SJCRH30 (cell line): ENCODE measurements at regions not wholly inside any gene's neighbourhood (a gene's known extent, or its start where the extent isn't known, plus 50 kb on each side); places are given as distances from the start of the nearest gene placed in this dataset.
"Not testable (repeated sequence)": the region's sequence is repeated elsewhere in the genome, so short reads cannot be mapped to it uniquely, and the experiment has no call there.

Source experiments
- DNase-seq, 2 experiments: peaks; one replicate each; pipeline ENCODE4 v3.0.0-alpha.2; 2015 to 2020
- H3K27ac ChIP-seq: fragments of 250-450 bp; sonication (Bioruptor Pico); 2 replicates; pipeline ENCODE4 v1.5.1; 2020; ENCODE audit warnings: mild to moderate bottlenecking, moderate library complexity
- H3K27me3 ChIP-seq: fragments of 250-450 bp; sonication (Bioruptor Pico); 2 replicates; pipeline ENCODE4 v1.5.1; 2020; ENCODE audit warnings: mild to moderate bottlenecking, moderate library complexity
- H3K36me3 ChIP-seq: fragments of 250-450 bp; sonication (Bioruptor Pico); 2 replicates; pipeline ENCODE4 v1.5.1; 2020; ENCODE audit warnings: mild to moderate bottlenecking, moderate library complexity
- H3K4me1 ChIP-seq: fragments of 250-450 bp; sonication (Bioruptor Pico); 2 replicates; pipeline ENCODE4 v1.5.1; 2020; ENCODE audit warnings: mild to moderate bottlenecking, moderate library complexity
- H3K4me3 ChIP-seq: fragments of 250-450 bp; sonication (Bioruptor Pico); 2 replicates; pipeline ENCODE4 v1.5.1; 2020; ENCODE audit warnings: mild to moderate bottlenecking, moderate library complexity
- H3K9me3 ChIP-seq: fragments of 250-450 bp; sonication (Bioruptor Pico); replicated peaks from 2 replicates; pipeline ENCODE4 v1.5.1; 2020; ENCODE audit warnings: mild to moderate bottlenecking, moderate library complexity

- H3K9me3 ChIP-seq = no peaks in the 10 kb centered on the region
- H3K4me1 ChIP-seq = no peaks in the 10 kb centered on the region
- no peaks in the 10 kb centered on the region for H3K36me3 ChIP-seq
- H3K4me3 ChIP-seq = no peak overlapping the region
- H3K27ac ChIP-seq = no peak overlapping the region
- no peaks in the 10 kb centered on the region for H3K27me3 ChIP-seq
- DNase-seq = no peak
These were observed 150.2 kb upstream of the MAN1A1 start for GRCh38 chr6:119499797-119500196.

- Histone ChIP-seq H3K27ac (no peak overlapping the region), H3K4me1 (no peaks in the 10 kb centered on the region), H3K9me3 (no peaks in the 10 kb centered on the region), H3K27me3 (no peaks in the 10 kb centered on the region), H3K4me3 (no peak overlapping the region), H3K36me3 (no peaks in the 10 kb centered on the region)
- DNase-seq = no peak
These were observed 148.6 kb upstream of the MAN1A1 start for GRCh38 chr6:119497988-119498727.

DNA sequence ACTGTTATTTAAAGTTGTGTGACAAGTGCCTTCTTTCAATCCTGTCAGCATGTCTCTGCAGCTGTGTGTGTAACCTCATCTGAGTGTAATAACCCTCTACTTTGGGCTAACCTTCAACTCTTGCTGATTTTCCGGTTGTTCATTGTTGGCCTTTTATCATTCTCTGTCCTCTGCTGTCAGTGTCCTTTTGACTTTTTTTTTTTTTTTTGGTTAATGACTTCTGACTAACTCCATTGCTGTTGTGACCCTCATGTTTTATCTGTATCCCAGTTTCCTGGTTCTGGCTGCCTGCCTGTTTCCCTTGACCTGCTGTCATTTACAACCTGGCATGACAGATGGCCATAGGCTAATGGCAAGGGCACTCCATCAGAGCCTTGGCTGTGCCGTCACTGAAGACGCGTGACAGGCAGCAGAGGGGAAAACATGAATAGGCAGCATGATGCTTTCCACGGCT is 145.7 kb upstream of the MAN1A1 start:
- Histone ChIP-seq H3K9me3 (no peaks in the 10 kb centered on the region), H3K4me3 (no peak overlapping the region), H3K4me1 (no peaks in the 10 kb centered on the region), H3K27me3 (no peaks in the 10 kb centered on the region), H3K36me3 (no peaks in the 10 kb centered on the region), H3K27ac (no peak overlapping the region)
- no peak for DNase-seq

DNA sequence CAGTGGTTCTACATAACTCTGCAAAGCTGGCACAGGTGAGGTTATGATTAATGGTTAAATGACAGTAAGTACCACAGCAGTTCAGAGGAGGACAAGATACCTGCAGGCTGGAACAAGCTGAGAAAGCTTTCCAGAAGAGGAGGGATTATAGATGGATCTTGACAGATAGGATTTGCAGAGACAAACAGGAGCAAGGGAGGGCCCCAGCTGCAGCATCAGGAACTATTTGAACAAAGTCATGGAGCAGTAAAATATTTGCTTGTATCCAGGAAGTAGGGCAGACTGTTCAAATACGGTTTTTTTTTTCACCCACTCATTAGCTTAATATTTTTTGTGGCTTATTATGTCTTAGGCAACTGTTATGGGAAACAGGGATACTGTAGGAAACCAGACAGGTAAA is 144.4 kb upstream of the MAN1A1 start:
- no peaks in the 10 kb centered on the region for H3K36me3 ChIP-seq
- H3K27me3 ChIP-seq = no peaks in the 10 kb centered on the region
- no peaks in the 10 kb centered on the region for H3K4me1 ChIP-seq
- no peak overlapping the region for H3K4me3 ChIP-seq
- no peak overlapping the region for H3K27ac ChIP-seq
- no peak for DNase-seq
- no peaks in the 10 kb centered on the region for H3K9me3 ChIP-seq

DNA sequence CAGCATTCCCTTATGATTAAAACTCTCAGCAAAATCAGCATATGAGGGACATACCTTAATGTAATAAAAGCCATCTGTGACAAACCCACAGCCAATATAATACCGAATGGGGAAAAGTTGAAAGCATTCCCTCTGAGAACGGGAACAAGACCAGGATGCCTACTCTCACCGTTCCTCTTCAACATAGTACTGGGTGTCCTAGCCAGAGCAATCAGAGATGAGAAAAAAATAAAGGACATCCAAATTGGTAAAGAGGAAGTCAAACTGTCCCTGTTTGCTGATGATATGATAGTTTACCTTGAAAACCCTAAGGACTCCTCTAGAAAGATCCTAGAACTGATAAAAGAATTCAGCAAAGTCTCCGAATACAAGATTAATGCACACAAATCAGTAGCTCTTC is 141.6 kb upstream of the MAN1A1 start:
- DNase-seq, H3K36me3 ChIP-seq: not testable (repeated sequence)

GRCh38 chr6:119490050-119490449 is 140.5 kb upstream of the MAN1A1 start:
- not testable (repeated sequence) for H3K27me3 ChIP-seq, DNase-seq, H3K4me3 ChIP-seq, H3K27ac ChIP-seq, H3K4me1 ChIP-seq, H3K9me3 ChIP-seq, H3K36me3 ChIP-seq

More for the DNA sequence above, 141.6 kb upstream of the MAN1A1 start:
- H3K27ac ChIP-seq, H3K9me3 ChIP-seq, H3K27me3 ChIP-seq, H3K4me1 ChIP-seq, H3K4me3 ChIP-seq: not testable (repeated sequence)

GRCh38 chr6:119484598-119484997 is 135.0 kb upstream of the MAN1A1 start:
- H3K27ac ChIP-seq = no peak overlapping the region
- H3K27me3 ChIP-seq = no peaks in the 10 kb centered on the region
- H3K36me3 ChIP-seq = no peaks in the 10 kb centered on the region
- H3K4me3 ChIP-seq = no peak overlapping the region
- no peak for DNase-seq
- no peaks in the 10 kb centered on the region for H3K4me1 ChIP-seq
- H3K9me3 ChIP-seq = no peaks in the 10 kb centered on the region

DNA sequence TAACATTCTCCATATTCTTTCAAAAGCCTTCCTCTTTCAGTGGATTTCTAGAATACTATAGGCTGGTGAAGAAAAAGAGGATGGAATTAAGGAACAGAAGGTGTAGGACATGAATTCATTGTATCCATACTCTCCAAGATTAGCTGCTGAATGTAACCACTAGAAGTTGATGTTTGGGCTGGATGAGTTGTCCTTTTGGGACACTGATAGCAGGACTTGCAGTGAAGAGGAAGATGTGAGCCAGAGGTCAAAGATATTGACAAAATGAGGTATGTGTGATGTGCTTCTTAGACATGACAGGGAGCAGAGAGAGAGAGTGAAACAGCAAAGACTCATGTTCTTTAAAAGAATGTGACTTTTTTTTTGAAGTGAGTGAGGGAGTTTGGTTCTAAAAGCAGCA is 134.3 kb upstream of the MAN1A1 start:
- no peaks in the 10 kb centered on the region for H3K9me3 ChIP-seq
- no peaks in the 10 kb centered on the region for H3K27me3 ChIP-seq
- no peaks in the 10 kb centered on the region for H3K4me1 ChIP-seq
- no peak overlapping the region for H3K27ac ChIP-seq
- H3K4me3 ChIP-seq = no peak overlapping the region
- no peaks in the 10 kb centered on the region for H3K36me3 ChIP-seq
- no peak for DNase-seq

DNA sequence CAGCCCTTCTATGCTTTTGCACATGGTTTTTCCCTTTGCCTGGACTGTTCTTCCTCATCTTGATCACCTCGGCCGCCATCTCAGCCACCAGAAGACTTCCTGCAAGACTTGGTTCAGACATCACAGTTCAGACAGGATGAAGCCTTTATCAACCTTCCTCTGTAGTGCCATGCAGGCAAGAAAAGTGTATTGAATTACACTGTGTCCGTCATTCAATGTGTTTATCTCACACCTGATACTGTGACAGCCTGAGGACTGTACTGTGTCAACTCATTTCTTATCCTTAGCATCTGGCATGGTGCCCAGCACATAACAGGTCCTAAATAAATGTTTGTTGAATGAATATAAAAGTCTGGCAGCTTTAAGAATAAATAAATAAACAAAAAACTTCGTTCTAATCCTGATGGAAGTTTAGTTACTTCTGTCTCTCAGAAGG is 133.3 kb upstream of the MAN1A1 start:
- Histone ChIP-seq H3K9me3 (no peaks in the 10 kb centered on the region), H3K4me3 (no peak overlapping the region), H3K4me1 (no peaks in the 10 kb centered on the region), H3K27me3 (no peaks in the 10 kb centered on the region), H3K36me3 (no peaks in the 10 kb centered on the region), H3K27ac (no peak overlapping the region)
- DNase-seq = no peak

DNA sequence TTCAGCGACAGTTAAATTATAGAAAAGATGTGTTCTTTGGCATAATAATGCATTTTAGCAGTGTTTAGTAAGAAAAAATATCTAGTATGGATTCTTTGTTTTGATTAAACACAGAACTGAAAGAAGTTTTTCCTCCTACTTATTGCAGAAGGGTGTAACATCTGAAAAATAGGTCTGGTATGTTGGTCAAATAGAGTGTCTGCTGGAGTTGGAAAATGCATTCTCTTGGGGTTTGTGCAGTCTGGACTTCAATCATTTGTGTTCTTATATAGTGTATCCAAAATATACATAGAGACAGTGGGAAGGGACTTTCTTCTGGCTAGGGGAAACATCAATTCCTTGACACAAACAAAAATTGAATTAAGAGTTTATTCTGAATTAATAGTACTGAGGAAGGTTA is 132.4 kb upstream of the MAN1A1 start:
- no peak overlapping the region for H3K4me3 ChIP-seq
- H3K27ac ChIP-seq = no peak overlapping the region
- no peaks in the 10 kb centered on the region for H3K9me3 ChIP-seq
- DNase-seq = no peak
- H3K27me3 ChIP-seq = no peaks in the 10 kb centered on the region
- H3K4me1 ChIP-seq = no peaks in the 10 kb centered on the region
- no peaks in the 10 kb centered on the region for H3K36me3 ChIP-seq

DNA sequence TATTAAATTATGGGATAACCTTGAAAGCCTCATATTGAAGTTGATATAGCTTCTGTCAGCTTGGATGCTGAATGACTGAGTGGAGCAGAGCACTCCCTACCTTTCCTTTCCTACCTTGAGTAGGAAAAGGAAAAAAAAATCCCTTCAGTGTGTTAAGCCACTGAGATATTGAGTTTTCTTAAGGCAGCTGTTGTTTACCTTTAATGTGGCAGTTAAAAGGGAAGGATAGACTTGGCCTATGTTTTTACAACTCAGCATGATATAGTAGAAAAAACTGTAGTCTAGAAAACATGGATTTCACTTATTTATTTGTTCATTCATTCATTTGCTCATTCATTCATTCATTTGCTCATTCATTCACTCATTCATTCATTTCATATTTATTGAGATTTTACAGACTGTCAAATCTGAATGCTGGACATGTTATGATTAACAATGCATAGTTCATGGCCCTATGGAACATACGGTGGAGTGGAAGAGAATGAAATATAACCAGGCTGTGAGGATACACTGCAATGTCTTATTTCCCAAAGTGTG is 131.5 kb upstream of the MAN1A1 start:
- no peaks in the 10 kb centered on the region for H3K4me1 ChIP-seq
- H3K36me3 ChIP-seq = no peaks in the 10 kb centered on the region
- no peak overlapping the region for H3K27ac ChIP-seq
- H3K27me3 ChIP-seq = no peaks in the 10 kb centered on the region
- no peak for DNase-seq
- H3K9me3 ChIP-seq = no peaks in the 10 kb centered on the region
- H3K4me3 ChIP-seq = no peak overlapping the region

DNA sequence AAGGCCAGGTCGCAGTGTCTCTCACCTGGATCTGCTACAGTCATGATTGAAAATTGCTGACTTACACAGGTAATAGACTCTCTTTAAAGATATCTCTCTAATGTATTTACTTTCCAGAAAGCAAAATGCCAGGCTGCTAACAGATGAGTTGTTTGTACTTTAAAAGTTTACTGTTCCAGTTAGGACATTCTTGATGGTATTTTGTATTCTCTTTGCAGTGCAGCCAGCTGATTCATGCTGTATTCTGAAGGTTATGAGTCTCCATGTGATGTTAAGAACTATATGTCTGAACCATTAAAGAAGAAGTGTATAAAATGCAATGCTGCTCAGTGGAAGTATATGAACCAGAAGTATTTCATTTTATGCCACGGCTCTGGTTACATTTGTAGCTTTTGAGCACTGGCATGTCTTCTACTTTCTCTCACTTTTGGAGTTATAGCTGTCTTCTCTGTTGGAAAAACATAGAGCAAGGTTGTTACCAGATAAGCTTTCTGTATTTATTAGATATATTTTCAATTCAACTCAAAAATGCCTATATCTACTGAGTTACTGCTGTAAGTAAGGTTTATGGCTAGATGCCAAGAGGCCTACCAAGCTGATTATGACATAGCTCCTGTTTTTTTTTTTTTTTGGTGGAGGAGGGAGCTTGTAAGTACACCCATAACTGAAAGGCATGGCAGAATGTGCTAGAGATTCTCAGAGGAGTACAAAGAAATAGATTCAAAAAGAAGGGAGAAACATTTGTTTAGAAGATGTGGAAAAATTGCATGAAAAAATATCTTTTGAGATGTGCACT is 130.5 kb upstream of the MAN1A1 start:
- no peaks in the 10 kb centered on the region for H3K36me3 ChIP-seq
- DNase-seq = peak in 1 of 2 experiments; percentile 12
- no peaks in the 10 kb centered on the region for H3K4me1 ChIP-seq
- no peak overlapping the region for H3K27ac ChIP-seq
- H3K9me3 ChIP-seq = no peaks in the 10 kb centered on the region
- H3K27me3 ChIP-seq = no peaks in the 10 kb centered on the region
- H3K4me3 ChIP-seq = no peak overlapping the region

DNA sequence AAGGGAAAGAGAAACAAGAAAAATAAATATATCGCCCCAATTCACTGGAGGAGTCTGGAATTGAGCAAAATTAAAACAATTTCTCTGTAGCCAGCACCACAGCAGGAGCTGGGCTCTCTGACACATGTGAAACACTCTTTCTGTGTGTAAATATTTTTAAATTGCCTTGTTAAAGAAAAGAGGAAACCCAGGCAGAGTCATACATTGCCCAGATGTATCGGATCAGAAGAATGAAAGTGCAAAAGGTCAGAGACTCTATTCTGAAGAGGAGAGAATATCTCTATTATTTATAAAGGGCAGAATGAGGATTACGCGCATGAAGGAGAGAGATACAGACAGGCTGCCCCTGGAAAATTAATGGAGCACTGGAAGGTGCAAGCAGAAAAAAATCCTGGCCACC is 127.0 kb upstream of the MAN1A1 start:
- Histone ChIP-seq H3K4me3 (no peak overlapping the region), H3K27me3 (no peaks in the 10 kb centered on the region), H3K27ac (no peak overlapping the region), H3K9me3 (no peaks in the 10 kb centered on the region), H3K4me1 (no peaks in the 10 kb centered on the region), H3K36me3 (no peaks in the 10 kb centered on the region)
- no peak for DNase-seq

- Histone ChIP-seq H3K4me3 (no peak overlapping the region), H3K27ac (no peak overlapping the region), H3K9me3 (no peaks in the 10 kb centered on the region), H3K4me1 (no peaks in the 10 kb centered on the region), H3K27me3 (no peaks in the 10 kb centered on the region), H3K36me3 (no peaks in the 10 kb centered on the region)
- DNase-seq = no peak
These were observed 126.5 kb upstream of the MAN1A1 start for GRCh38 chr6:119476024-119476423.

- H3K4me3 ChIP-seq = no peak overlapping the region
- no peaks in the 10 kb centered on the region for H3K9me3 ChIP-seq
- no peak overlapping the region for H3K27ac ChIP-seq
- no peaks in the 10 kb centered on the region for H3K36me3 ChIP-seq
- DNase-seq = no peak
- no peaks in the 10 kb centered on the region for H3K4me1 ChIP-seq
- H3K27me3 ChIP-seq = no peaks in the 10 kb centered on the region
These were observed 121.5 kb upstream of the MAN1A1 start for GRCh38 chr6:119470893-119471542.
